Activated CD4-positive, alpha-beta T cell treated with anti-CD3 and anti-CD28 coated beads, Interleukin-2, Interleukin-6, amounts not matched to agents 100 ng/mL and 50 ng/mL, durations not matched to agents 16 hours and 8 hours (primary cell): ENCODE measurements at regions not wholly inside any gene's neighbourhood (a gene's known extent, or its start where the extent isn't known, plus 50 kb on each side); places are given as distances from the start of the nearest gene placed in this dataset.

Source experiments
- DNase-seq: peaks from one replicate; pipeline ENCODE4 v3.0.0-alpha.2; 2020

GRCh38 chrX:45972636-45973035 lies 572.6 kb downstream of the ZNF674 start:
- DNase-seq: no peak

GRCh38 chrX:45959567-45959966 lies 585.7 kb downstream of the ZNF674 start:
- no peak for DNase-seq

- DNase-seq: no peak
Observed at GRCh38 chrX:45956191-45956870, 588.9 kb downstream of the ZNF674 start.

GRCh38 chrX:45955661-45956060 lies 589.6 kb downstream of the ZNF674 start:
- DNase-seq: no peak

- no peak for DNase-seq
Observed at GRCh38 chrX:45954026-45954425, 591.2 kb downstream of the ZNF674 start.

- DNase-seq: no peak
Observed at GRCh38 chrX:45952030-45952429, 593.2 kb downstream of the ZNF674 start.

GRCh38 chrX:45935408-45935807 lies 609.8 kb downstream of the ZNF674 start:
- DNase-seq: no peak

- DNase-seq: no peak
Observed at GRCh38 chrX:45912316-45912715, 632.9 kb downstream of the ZNF674 start.

- DNase-seq: no peak
Observed at GRCh38 chrX:45907786-45908185, 637.4 kb downstream of the ZNF674 start.

- no peak for DNase-seq
Observed at GRCh38 chrX:45903781-45904201, 641.4 kb downstream of the ZNF674 start.

GRCh38 chrX:45900766-45901615 lies 644.2 kb downstream of the ZNF674 start:
- DNase-seq: no peak

- no peak for DNase-seq
Observed at GRCh38 chrX:45894864-45895645, 650.2 kb downstream of the ZNF674 start.

- no peak for DNase-seq
Observed at GRCh38 chrX:45889471-45889870, 655.8 kb downstream of the ZNF674 start.

GRCh38 chrX:45888518-45888917 lies 656.7 kb downstream of the ZNF674 start:
- no peak for DNase-seq

- no peak for DNase-seq
Observed at GRCh38 chrX:45885931-45886330, 659.3 kb downstream of the ZNF674 start.

GRCh38 chrX:45879512-45879911 lies 665.7 kb downstream of the ZNF674 start:
- DNase-seq: no peak

- DNase-seq: no peak
Observed at GRCh38 chrX:45876206-45876605, 669.0 kb downstream of the ZNF674 start.

GRCh38 chrX:45873781-45874180 lies 671.4 kb downstream of the ZNF674 start:
- no peak for DNase-seq

GRCh38 chrX:45872480-45872879 lies 671.8 kb upstream of the DIPK2B start:
- peak; percentile 42 for DNase-seq

- DNase-seq: no peak
Observed at GRCh38 chrX:45868425-45868824, 667.7 kb upstream of the DIPK2B start.

- no peak for DNase-seq
Observed at GRCh38 chrX:45862801-45863200, 662.1 kb upstream of the DIPK2B start.

- DNase-seq: no peak
Observed at GRCh38 chrX:45860450-45860849, 659.8 kb upstream of the DIPK2B start.

GRCh38 chrX:45859407-45859806 lies 658.7 kb upstream of the DIPK2B start:
- no peak for DNase-seq

GRCh38 chrX:45852884-45853283 lies 652.2 kb upstream of the DIPK2B start:
- peak; percentile 63 for DNase-seq
